GM18498 (cell line): ENCODE measurements at regions not wholly inside any gene's neighbourhood (a gene's known extent, or its start where the extent isn't known, plus 50 kb on each side); places are given as distances from the start of the nearest gene placed in this dataset.
"Not testable (repeated sequence)": the region's sequence is repeated elsewhere in the genome, so short reads cannot be mapped to it uniquely, and the experiment has no call there.

Experiments used
- ATAC-seq: cut with Tn5 transposase; IDR thresholded peaks from one replicate; pipeline ENCODE4 v1.9.1; 2021; ENCODE audit warnings: mild to moderate bottlenecking, moderate library complexity; ENCODE audit not compliant: unreplicated experiment

DNA sequence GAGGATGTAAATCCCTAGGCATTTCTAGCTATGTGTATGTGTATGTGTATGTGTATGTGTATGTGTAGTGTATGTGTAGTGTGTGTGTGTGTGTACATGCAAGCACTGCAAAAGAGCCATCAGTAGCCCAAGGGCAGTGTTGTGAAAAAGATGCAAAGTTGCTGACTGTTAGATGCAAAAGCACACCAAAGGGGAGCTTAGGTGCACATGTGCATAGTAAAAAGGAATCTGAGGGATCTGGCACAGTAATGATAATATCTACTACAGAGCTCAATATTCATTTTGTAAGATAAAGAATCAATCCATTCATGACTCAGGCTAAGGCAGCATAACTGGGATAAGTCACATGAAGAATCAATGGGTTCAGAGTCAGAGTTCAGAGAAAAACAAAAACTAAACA, 80.2 kb downstream of the TMEM47 start:
- ATAC-seq = no peak

DNA sequence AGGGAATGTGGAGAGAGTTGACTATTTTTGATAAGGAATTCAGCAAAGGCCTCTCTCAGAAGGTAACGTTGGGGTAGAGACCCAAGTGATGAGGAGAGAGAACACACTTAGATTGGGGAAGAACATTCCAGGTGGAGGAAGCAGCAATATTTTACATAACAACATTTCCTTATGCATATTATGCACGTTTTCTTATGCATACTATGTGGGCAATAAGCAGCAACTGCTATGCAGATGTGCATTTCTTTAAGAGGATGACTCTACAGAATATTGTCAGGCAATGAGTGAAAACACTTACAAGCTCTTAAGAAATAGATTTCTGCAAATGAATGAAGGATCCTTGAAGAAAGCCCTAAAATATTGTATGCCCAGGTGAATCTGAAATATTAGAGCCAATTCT, 91.1 kb downstream of the TMEM47 start:
- no peak for ATAC-seq

DNA sequence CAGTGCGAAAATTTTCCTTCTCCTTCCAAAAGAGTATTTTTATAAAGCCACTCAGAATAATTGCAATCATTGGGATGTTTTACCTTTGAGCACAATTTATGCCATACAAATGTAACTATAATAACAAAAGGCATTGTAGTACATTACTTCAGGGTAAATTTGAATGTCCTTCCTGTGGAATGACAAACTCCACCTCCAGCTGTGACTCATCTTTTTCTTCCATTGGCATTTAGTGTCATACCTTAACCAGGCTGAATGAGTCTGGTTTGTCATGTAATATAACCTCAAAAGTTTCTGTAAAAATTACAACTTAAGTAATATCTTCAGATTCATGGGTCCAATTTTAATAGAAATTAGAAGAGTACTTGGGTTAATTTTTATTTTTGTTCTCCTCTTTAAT, 93.3 kb downstream of the TMEM47 start:
- ATAC-seq = no peak

DNA sequence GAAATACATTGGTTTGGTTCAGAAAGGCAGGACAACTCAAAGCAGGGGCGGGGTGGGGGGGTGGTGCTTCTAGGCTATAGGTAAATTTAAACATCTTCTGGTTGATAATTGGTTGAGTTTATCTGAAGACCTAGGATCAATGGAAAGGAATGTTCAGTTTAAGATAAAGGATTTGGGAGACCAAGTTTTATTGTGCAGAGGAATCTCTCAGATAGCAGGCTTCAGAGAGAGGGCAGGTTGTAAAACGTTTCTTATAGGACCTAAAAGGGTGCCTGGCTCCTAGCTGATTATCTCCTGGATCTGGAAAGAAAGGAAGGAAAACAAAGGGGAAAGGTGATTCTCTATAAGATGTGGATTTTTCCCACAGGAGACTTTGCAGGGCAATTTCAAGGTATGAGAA, 94.0 kb downstream of the TMEM47 start:
- no peak for ATAC-seq

DNA sequence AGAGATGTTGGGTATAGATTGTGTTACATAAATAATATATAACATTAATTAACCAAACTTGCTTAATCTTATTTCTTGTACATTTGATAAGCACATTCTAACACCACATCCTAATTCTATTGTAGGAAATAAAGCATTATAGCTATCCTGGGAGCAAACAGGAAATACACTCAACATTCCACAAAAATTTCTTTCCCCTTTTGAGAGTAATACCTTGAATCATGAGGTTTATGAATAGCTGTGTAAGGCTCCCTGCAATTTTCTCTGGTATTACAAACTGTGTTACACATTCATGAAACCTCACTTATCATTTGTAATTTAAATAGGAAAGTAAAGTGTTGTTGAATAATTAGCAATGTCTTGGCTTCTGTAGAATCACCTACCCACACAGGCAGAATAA, 95.1 kb downstream of the TMEM47 start:
- ATAC-seq = no peak

DNA sequence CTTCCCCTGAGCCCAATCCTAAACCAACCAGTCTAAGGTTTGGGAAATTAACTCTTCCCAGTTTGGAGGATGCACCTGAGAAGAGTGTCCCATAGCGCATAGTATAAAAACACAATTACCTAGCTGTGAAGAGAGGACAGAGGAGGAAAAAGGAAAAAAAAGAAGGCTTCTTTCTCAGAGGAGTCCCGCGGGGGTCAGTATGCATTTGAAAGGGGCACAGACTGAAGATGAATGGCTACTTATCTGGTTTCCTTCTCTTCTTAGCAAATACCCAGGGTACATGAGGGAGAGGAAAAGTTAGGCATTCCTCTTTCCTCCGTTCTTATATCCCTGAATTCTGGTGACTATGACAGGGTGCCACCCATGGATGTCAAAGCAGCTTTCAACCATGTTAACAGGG, 96.9 kb downstream of the TMEM47 start:
- ATAC-seq = no peak

DNA sequence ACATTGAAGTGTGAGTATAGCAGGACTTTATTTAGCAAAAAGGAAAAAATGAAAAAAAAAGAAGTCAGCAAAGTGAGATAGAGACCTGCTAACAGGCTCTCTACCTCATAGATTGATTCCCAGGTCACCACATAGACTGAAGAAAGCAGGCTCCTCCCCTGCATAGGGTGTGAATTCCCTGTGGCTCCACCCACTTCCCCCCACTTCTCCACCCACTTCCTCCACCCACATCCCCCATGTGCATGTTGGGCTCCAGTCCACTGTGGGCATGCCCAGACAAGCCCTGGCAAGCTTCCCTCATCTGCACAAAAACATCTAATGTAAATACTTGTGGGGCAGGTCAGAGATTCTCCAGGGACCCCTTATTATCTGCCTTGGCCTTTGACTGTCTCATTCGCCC, 97.8 kb downstream of the TMEM47 start:
- ATAC-seq = peak; percentile 62

DNA sequence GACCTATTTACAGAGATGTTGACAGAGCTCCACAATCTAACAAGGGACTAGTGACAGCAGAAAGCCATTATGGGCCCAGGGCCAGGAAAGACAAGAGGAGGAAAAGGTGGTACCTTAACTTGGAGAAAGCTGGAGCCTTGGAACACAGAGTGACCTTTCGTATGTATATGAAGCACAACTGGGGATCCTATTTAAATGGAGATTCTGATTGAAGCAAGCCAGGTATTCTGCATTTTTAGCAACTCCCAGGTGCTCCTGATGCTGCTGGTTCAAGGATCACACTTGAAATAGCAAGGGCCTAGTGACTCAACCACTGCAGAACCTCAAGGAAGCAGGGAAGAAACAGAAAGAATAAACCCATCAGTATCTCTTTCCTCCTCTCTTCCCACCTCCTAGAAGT, 99.4 kb downstream of the TMEM47 start:
- ATAC-seq = no peak

DNA sequence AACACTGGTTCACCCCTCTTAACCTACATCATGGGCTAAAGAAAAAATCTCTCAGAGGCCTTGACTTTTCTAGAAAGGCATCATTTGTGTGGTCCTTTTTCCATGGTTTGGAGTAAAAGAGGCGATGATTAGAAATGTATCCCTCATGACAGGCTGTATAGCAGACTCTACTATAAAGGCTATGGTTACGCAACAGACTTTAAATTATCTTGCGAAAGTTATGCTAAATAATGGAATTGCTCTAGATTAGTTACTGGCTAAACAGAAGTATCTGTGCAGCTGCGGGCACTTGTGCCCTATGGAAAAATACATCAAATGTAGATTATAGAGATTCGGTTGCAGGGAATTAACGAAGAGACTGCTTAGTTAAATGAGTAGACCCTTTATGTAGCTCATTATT, 101.6 kb downstream of the TMEM47 start:
- ATAC-seq = no peak

DNA sequence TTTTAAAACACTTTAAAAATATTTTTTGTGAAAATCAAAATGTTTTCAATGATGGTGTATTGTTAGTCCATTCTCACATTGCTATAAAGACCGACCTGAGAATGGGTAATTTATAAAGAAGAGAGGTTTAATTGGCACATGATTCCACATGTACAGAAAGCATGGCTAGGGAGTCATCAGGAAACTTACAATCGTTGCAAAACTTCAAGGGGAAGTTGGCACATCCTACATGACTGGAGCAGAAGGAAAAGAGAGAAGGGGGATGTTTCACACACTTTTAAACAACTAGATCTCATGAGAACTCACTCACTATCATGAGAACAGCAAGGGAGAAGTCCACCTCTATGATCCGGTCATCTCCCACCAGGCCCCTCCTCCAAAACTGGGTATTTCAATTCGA, 110.7 kb downstream of the TMEM47 start:
- no peak for ATAC-seq

DNA sequence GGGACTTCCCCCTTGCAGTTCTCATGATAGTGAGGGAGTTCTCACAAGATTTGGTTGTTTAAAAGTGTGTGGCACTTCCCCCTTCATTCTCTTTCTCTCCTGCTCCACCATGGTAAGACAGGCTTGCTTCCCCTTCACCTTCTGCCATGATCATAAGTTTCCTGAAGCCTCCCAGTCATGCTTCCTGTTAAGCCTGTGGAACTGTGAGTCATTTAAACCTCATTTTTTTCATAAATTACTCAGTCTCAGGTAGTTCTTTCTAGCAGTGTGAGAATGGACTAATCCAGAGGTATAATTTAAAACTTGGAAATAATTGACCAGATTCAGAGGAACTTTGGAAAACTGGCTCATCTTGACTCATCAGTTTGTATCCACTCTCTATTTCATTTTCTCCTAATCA, 129.0 kb downstream of the TMEM47 start:
- no peak for ATAC-seq

DNA sequence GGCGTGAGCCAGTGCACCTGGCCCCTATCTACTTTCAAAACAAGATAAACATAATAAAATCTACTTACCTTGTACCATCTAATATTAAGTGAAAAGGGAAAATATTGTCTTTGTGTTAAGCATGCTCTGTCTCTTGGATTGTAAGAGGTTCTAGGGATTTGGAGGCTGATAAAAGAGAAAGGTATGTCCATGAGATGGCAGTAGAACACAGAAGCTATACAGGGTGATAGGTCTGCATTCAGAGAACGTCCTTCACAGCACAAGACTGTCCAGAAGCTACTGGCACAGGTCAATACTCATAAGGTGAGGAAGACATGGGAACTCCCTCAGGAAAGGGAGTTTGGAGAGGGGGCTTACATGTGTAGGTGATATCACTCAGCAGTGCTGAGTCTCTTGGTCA, 135.5 kb downstream of the TMEM47 start:
- no peak for ATAC-seq

DNA sequence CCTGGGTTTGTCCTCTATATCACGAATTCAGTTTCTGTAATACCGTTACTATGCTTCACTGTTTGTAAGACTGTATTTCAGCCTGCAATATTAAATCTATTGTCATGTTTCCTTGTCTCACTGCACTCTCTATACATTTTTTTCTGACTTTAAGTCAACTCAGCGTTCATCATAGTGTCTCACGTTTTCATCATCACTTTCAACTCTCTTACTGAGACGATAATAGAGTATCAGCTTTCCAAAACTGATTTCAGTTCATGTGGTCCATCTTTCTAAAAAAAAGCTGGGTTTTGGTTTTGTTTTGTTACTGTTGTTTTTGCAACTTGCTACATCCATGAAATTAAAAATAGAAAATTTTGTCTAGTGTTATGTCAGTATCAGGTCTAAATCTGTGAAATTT, 147.7 kb downstream of the TMEM47 start:
- no peak for ATAC-seq

DNA sequence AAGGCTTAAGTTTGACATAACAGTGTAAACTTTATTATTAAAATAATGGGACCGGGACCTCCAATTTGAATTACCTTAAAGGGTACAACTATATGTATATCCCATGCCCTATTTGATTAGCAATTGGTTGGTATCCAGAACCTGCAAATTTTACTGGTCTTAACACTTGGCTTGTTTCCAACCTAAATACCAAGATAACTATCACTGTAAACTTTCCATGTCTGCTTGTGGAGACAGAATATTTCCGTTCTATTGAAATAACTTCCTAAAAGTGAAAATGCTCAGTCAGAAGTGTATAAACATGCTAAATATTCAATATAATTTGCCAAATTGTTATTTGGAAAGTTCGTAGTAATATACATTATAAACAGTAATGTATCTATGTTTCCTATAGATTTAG, 154.0 kb downstream of the TMEM47 start:
- no peak for ATAC-seq

DNA sequence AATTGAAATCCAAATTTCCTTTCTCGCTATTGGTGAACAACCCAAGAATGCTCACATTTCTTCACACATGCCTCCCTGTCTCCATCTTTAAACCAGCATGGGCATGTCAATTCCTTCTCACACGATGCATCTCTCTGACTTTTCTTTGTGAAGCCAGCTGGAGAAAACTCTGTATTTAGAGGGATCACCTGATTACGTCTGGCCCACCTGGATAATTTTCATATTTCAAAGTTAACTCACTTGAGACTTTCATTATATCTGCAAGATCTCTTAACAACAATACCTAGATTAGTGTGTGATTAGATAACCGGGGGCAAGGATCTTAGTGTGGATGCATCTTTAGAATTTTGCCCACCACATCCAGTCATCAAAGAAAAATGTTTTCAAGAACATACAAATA, 164.0 kb downstream of the TMEM47 start:
- no peak for ATAC-seq

DNA sequence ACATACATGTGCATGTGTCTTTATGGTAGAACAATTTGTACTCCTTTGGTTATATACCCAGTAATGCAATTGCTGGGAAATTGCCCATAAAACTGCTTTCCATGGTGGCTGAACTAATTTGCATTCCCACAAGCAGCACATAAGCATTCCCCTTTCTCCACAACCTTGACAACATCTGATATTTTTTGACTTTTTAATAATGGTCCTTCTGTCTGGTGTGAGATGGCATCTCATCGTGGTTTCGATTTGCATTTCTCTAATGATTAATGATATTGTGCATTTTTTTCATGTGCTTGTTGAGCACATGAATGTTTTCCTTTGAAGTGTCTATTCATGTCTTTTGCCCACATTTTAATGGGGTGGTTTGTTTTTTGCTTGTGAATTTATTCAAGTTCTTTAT, 166.0 kb downstream of the TMEM47 start:
- ATAC-seq = no peak

DNA sequence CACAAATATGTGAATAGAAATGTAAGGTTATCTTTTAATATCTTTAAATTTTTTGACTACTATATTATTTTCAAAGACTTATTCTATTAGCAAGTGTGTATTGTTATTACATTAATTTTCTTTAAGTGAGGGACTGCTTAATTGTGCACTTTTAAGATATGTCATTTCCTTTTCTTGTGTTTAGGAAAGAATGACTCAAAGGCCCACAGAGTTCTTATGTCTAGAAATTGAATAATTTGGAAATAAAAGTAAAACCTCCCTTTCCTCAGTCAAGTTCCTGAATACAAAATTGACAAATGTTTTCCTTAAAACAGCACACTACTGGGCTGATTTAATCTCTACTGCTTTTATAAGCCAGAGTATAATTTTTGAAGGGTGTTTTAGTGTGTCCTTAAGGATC, 169.7 kb downstream of the TMEM47 start:
- ATAC-seq = no peak

DNA sequence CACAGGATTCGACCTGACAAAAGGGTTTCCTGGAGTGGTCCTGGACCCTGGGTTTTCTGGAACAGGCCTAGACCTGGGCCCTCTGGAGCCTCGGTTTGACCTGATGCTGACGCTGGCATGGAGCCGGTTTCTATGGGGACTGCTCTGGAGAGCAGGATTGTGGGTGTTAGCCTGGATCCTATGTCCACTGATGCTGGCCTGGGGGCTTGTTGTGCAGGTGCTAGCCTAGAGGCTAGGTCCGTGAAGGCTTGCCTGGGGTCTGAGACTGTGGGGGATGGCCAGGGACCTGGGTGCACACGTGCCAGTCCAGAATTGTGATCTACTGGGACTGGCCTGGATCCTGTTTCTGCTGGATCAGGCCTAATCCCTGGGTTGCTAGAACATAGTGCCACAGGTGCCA, 173.1 kb downstream of the TMEM47 start:
- ATAC-seq = no peak

DNA sequence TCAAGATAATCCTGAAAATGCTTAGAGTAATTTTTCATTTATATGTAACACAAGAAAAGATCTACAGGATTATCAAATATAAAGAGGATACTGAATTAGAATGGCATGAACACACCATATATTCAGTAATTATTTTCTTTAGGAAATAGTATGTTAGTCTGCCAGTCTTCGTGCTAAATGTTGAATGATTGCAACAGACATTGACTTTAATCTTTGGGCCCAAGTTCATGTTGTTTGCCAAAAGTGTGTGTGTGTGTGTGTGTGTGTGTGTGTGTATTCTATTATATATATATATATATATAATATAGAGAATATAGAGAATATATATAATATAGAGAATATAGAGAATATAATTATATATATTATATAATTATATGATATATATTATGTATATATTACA, 186.6 kb downstream of the TMEM47 start:
- no peak for ATAC-seq

DNA sequence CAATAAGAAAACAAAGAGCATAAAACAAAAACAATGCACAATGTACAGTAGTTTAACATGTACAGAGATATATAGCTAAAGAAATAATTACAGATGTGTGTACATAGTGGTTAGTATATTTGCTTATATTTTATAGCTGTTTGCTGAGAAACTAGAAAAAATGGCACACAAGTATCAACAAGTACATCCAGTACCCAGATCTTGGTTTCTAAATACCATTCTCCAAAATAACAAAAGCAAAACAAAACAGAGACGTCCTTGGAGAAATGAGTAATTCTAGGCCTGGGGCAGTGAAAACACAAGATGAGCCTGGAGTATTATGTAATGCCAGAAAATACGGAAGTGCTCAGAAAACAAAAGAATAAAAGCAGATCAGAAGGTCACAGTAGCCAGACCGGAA, 189.6 kb downstream of the TMEM47 start:
- no peak for ATAC-seq

DNA sequence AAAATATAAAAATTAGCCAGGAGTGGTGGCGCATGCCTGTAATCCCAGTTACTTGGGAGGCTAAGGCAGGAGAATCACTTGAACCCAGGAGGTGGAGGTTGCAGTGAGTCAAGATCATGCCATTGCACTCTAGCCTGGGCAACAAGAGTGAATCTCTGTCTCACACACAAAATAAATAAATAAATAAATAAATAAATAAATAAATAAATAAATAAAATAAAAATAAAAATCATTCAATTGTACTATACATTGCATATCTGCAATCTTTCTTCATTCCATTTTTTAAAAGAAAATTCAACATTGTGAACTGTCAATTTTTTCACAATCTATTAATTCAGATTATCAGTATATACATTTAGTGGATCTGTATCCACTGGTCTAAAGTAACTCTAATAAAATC, 193.9 kb downstream of the TMEM47 start:
- not testable (repeated sequence) for ATAC-seq

DNA sequence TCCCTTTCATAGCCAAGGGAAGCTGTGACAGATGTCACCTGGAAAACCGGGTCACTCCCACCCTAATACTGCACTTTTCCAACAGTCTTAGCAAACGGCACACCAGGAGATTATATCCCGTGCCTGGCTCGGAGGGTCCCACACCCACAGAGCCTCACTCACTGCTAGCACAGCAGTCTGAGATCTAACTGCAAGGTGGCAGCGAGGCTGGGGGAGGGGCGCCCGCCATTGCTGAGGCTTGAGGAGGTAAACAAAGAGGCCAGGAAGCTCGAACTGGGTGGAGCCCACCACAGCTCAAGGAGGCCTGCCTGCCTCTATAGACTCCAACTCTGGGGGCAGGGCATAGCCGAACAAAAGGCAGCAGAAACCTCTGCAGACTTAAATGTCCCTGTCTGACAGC, 199.2 kb downstream of the TMEM47 start:
- ATAC-seq = not testable (repeated sequence)

DNA sequence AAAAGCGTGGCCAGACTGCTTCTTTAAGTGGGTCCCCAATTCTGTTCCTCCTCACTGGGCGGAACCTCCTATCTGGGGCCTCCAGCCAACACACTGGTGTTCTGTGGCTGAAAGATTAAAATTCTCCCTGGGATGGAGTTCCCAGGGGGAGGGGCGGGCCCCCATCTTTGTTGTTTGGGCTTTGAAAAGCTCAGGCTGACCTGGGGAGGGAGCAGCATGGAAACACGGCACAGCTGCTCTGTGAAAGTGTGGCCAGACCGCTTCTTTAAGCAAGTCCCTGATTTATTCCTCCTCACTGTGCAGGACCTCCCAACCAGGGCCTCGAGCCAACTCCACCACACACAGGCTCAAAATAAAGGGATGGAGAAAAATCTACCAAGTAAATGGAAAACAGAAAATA, 219.5 kb downstream of the TMEM47 start:
- no peak for ATAC-seq

DNA sequence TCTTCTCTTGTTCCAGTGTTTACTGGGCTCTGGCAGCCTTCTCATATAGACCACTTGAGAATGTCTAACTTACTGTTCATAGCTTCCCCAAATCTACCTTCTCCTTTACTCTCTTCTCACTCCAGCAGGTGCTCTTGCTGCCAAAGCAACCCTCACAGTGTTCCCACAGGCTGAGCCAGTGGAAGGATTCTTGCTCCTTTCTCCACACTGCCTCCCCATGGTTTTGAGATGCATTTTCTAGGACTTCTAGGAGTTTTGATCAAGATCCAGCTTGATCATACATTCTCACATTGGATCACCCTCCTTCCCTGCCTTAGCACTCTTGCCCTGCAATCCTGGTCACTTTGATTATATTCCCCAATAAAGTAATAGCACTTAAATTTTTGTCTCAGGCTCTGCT, 230.8 kb downstream of the TMEM47 start:
- no peak for ATAC-seq
